ENCODE measurements at regions not wholly inside any gene's neighbourhood (a gene's known extent, or its start where the extent isn't known, plus 50 kb on each side); places are given as distances from the start of the nearest gene placed in this dataset.

DNA sequence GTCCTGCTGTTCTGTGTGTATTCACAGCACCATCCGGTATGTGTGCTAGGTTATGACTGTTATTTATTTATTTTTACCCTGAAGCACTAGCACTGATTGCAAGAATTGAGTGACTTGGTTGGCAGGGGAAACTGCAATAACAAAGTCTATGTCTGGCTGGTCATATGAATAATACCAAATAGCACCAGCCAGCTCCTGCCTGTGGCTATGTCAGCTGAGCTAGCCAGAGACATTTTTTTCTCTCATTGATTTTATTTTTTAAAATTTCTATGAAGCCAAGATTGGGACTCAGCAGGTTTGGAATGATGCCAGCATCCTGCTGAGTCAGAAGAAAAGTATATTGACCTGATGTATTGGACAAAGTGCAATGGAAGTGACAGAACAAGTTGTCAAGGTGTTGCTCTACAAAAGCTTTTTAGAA, 188.5 kb upstream of the CDH2 start:
- Histone ChIP-seq H3K4me3 (replicated peaks in 1 of 4; ENCODE audit: control extremely low read depth in 1 of 4, insufficient read depth in 1 of 4, low read depth in 3 of 4, low read length in 4 of 4) (no peak overlapping the region), H2AFZ (ENCODE audit: low read length) (no peak overlapping the region)

DNA sequence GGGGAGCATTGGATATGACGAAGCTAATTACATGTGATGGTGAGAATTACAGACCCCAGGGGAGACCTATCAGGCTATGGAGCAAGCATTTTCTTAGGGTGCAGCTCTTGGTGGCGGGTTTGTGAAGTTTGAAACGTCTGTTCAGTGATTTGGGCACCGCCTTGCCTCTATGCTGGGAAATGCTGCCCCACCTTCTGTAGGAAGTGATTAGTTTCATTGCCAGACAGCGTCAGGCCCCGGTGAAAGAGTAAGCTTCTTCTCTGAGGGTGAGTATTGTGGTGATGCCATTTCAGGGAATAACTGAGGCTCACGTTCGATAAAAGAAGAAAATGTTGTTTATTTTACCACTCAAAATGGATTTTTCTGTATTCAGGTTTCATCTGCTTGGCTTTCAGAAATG, 186.2 kb upstream of the CDH2 start:
- no peak overlapping the region for H3K27ac ChIP-seq (ENCODE audit: insufficient read depth, low read length)
- no peak overlapping the region for H3K4me3 ChIP-seq (replicated peaks in 1 of 4; ENCODE audit: control extremely low read depth in 1 of 4, insufficient read depth in 1 of 4, low read depth in 3 of 4, low read length in 4 of 4)
- H2AFZ ChIP-seq (ENCODE audit: low read length) = no peak overlapping the region
- no peak overlapping the region for H3K4me2 ChIP-seq (ENCODE audit: extremely low read depth, insufficient read depth, low read length)
- no peaks in the 10 kb centered on the region for H3K4me1 ChIP-seq (ENCODE audit: control insufficient read depth, extremely low read depth, insufficient read depth, low read length)
- TF ChIP-seq, protein P1, sequence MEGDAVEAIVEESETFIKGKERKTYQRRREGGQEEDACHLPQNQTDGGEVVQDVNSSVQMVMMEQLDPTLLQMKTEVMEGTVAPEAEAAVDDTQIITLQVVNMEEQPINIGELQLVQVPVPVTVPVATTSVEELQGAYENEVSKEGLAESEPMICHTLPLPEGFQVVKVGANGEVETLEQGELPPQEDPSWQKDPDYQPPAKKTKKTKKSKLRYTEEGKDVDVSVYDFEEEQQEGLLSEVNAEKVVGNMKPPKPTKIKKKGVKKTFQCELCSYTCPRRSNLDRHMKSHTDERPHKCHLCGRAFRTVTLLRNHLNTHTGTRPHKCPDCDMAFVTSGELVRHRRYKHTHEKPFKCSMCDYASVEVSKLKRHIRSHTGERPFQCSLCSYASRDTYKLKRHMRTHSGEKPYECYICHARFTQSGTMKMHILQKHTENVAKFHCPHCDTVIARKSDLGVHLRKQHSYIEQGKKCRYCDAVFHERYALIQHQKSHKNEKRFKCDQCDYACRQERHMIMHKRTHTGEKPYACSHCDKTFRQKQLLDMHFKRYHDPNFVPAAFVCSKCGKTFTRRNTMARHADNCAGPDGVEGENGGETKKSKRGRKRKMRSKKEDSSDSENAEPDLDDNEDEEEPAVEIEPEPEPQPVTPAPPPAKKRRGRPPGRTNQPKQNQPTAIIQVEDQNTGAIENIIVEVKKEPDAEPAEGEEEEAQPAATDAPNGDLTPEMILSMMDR (conservative IDR thresholded peaks at IDR 0.05 in 1 of 2, IDR thresholded peaks at IDR 0.05 in 1 of 2; ENCODE audit: low read depth in 1 of 2, low read length in 2 of 2) = no peak
- no peak for TF ChIP-seq EZH2 (IDR thresholded peaks at IDR 0.05; ENCODE audit: low read length, missing control alignments)
- no peak overlapping the region for H3K9ac ChIP-seq (ENCODE audit: insufficient read depth, low read length)
- DNase-seq (ENCODE audit: low read depth in 2 of 2) = no peak
- no peaks in the 10 kb centered on the region for H3K27me3 ChIP-seq (ENCODE audit: control insufficient read depth, insufficient read depth, low read length)
- H3K79me2 ChIP-seq (ENCODE audit: control insufficient read depth, insufficient read depth, low read length) = no peaks in the 10 kb centered on the region
- no peaks in the 10 kb centered on the region for H3K9me3 ChIP-seq (ENCODE audit: control insufficient read depth, insufficient read depth, low read depth, low read length)
- no peaks in the 10 kb centered on the region for H4K20me1 ChIP-seq (ENCODE audit: control insufficient read depth, extremely low read depth, insufficient read depth, low read length)
- no peaks in the 10 kb centered on the region for H3K36me3 ChIP-seq (ENCODE audit: control insufficient read depth, insufficient read depth, low read length)

More for the DNA sequence above, 188.5 kb upstream of the CDH2 start:
- Histone ChIP-seq H3K27me3 (ENCODE audit: control insufficient read depth, insufficient read depth, low read length) (no peaks in the 10 kb centered on the region), H3K27ac (ENCODE audit: insufficient read depth, low read length) (no peak overlapping the region), H4K20me1 (ENCODE audit: control insufficient read depth, extremely low read depth, insufficient read depth, low read length) (no peaks in the 10 kb centered on the region), H3K36me3 (ENCODE audit: control insufficient read depth, insufficient read depth, low read length) (no peaks in the 10 kb centered on the region), H3K4me1 (ENCODE audit: control insufficient read depth, extremely low read depth, insufficient read depth, low read length) (no peaks in the 10 kb centered on the region), H3K79me2 (ENCODE audit: control insufficient read depth, insufficient read depth, low read length) (no peaks in the 10 kb centered on the region), H3K9ac (ENCODE audit: insufficient read depth, low read length) (no peak overlapping the region), H3K4me2 (ENCODE audit: extremely low read depth, insufficient read depth, low read length) (no peak overlapping the region), H3K9me3 (ENCODE audit: control insufficient read depth, insufficient read depth, low read depth, low read length) (no peaks in the 10 kb centered on the region)
- DNase-seq (ENCODE audit: low read depth in 2 of 2) = peak in 1 of 2 donors; percentile 69
- TF ChIP-seq, protein P1 (conservative IDR thresholded peaks at IDR 0.05 in 1 of 2, IDR thresholded peaks at IDR 0.05 in 1 of 2; ENCODE audit: low read depth in 1 of 2, low read length in 2 of 2) = no peak
- TF ChIP-seq EZH2 (IDR thresholded peaks at IDR 0.05; ENCODE audit: low read length, missing control alignments) = no peak

DNA sequence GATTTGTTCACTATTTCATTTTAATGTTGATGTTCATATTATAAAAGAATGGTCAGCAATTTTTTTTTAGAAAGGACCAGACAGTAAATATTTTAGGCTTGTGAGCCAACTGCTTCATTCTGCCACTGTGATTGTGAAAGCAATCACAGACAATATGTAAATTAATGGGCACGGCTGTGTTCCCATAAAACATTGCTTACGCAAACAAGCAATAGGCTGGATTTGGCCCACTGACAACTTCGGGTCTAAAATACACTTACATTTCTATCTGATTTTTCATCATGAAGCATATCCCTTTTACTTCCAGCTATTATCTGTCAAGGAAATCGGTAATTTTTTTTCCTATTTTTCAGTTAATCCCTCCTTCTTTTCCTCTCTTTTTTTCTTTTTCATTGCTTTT, 182.2 kb upstream of the CDH2 start:
- TF ChIP-seq EZH2 (IDR thresholded peaks at IDR 0.05; ENCODE audit: low read length, missing control alignments) = no peak
- TF ChIP-seq, protein P1 (conservative IDR thresholded peaks at IDR 0.05 in 1 of 2, IDR thresholded peaks at IDR 0.05 in 1 of 2; ENCODE audit: low read depth in 1 of 2, low read length in 2 of 2) = no peak
- Histone ChIP-seq H3K79me2 (ENCODE audit: control insufficient read depth, insufficient read depth, low read length) (no peaks in the 10 kb centered on the region), H3K27me3 (ENCODE audit: control insufficient read depth, insufficient read depth, low read length) (no peaks in the 10 kb centered on the region)

More for the DNA sequence above, 182.2 kb upstream of the CDH2 start:
- Histone ChIP-seq H3K4me1 (ENCODE audit: control insufficient read depth, extremely low read depth, insufficient read depth, low read length) (no peaks in the 10 kb centered on the region), H4K20me1 (ENCODE audit: control insufficient read depth, extremely low read depth, insufficient read depth, low read length) (no peaks in the 10 kb centered on the region), H3K27ac (ENCODE audit: insufficient read depth, low read length) (no peak overlapping the region), H3K9me3 (ENCODE audit: control insufficient read depth, insufficient read depth, low read depth, low read length) (no peaks in the 10 kb centered on the region), H3K36me3 (ENCODE audit: control insufficient read depth, insufficient read depth, low read length) (no peaks in the 10 kb centered on the region), H3K9ac (ENCODE audit: insufficient read depth, low read length) (no peak overlapping the region), H3K4me2 (ENCODE audit: extremely low read depth, insufficient read depth, low read length) (no peak overlapping the region), H2AFZ (ENCODE audit: low read length) (no peak overlapping the region), H3K4me3 (replicated peaks in 1 of 4; ENCODE audit: control extremely low read depth in 1 of 4, insufficient read depth in 1 of 4, low read depth in 3 of 4, low read length in 4 of 4) (no peak overlapping the region)
- no peak for DNase-seq (ENCODE audit: low read depth in 2 of 2)

Measured in fibroblast of lung (primary cell).